Transverse colon (tissue), 1 donor: ENCODE measurements at regions not wholly inside any gene's neighbourhood (a gene's known extent, or its start where the extent isn't known, plus 50 kb on each side); places are given as distances from the start of the nearest gene placed in this dataset.

Experiments used
- EP300 ChIP-seq: sonication (generic); formaldehyde crosslinking; IDR thresholded peaks from one replicate; pipeline ENCODE4 v1.6.1; 2017; ENCODE audit warnings: antibody characterized with exemption, low read depth
- POLR2A ChIP-seq: fragments of 450-650 bp; IDR thresholded peaks from one replicate; pipeline ENCODE4 v1.6.1; 2016; ENCODE audit warnings: antibody characterized with exemption, mild to moderate bottlenecking, moderate library complexity

DNA sequence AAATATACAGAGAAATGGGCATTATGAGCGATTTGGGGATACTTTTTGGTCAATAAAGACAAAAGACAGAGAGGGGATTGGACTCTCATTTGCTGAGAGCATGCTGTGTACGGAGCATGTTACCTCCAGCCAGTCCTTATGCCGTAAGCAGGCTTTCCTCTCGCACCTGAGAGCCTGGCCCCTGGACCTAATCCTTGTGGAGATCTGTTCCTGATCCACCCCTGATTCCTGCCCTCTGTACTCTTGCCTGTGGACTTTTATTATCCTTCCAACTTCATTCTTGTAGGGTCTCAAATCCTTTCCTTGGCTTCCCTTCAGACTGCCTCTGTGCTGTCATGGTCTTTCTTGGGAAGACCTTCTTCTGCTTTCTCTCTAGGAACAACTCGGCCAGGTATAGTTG, 803.1 kb upstream of the RAB6C start:
- no peak for TF ChIP-seq POLR2A
- no peak for TF ChIP-seq EP300
